Smooth muscle cell (in vitro differentiated cells): ENCODE measurements at regions not wholly inside any gene's neighbourhood (a gene's known extent, or its start where the extent isn't known, plus 50 kb on each side); places are given as distances from the start of the nearest gene placed in this dataset.

Experiments used
- DNase-seq: peaks from one replicate; lab custom pipeline; 2025; ENCODE audit not compliant: unreplicated experiment; lab: John Stamatoyannopoulos, UW
- H2AFZ ChIP-seq: fragments of 200-600 bp; sonication (generic); 2 replicates; pipeline ENCODE4 v1.6.0; 2016; ENCODE audit warnings: antibody characterized with exemption, low read depth, mild to moderate bottlenecking
- H3F3A ChIP-seq: fragments of 200-600 bp; sonication (generic); 2 replicates; pipeline ENCODE4 v1.6.0; 2017; ENCODE audit warnings: antibody characterized with exemption, low read depth
- H3K27ac ChIP-seq: fragments of 200-600 bp; sonication (generic); 2 replicates; pipeline ENCODE4 v1.5.1; 2016; ENCODE audit warnings: low read depth, mild to moderate bottlenecking
- H3K27me3 ChIP-seq: fragments of 200-600 bp; sonication (generic); 2 replicates; pipeline ENCODE4 v1.6.1; 2016; ENCODE audit warnings: low read depth, mild to moderate bottlenecking
- H3K36me3 ChIP-seq: fragments of 200-600 bp; sonication (generic); 2 replicates; pipeline ENCODE4 v1.5.1; 2016; ENCODE audit warnings: low read depth
- H3K4me1 ChIP-seq: fragments of 200-600 bp; sonication (generic); 2 replicates; pipeline ENCODE4 v1.5.1; 2016; ENCODE audit warnings: low read depth
- H3K4me2 ChIP-seq: fragments of 200-600 bp; sonication (generic); 2 replicates; pipeline ENCODE4 v1.6.0; 2016; ENCODE audit warnings: mild to moderate bottlenecking
- H3K4me3 ChIP-seq: fragments of 200-600 bp; sonication (generic); 2 replicates; pipeline ENCODE4 v1.5.1; 2016; ENCODE audit warnings: mild to moderate bottlenecking
- H3K79me2 ChIP-seq: fragments of 200-600 bp; sonication (generic); 2 replicates; pipeline ENCODE4 v1.6.0; 2016; ENCODE audit warnings: low read depth, mild to moderate bottlenecking
- H3K9ac ChIP-seq: fragments of 200-600 bp; sonication (generic); 2 replicates; pipeline ENCODE4 v1.6.0; 2016; ENCODE audit warnings: low read depth
- H3K9me3 ChIP-seq: fragments of 200-600 bp; sonication (generic); replicated peaks from 2 replicates; pipeline ENCODE4 v1.5.1; 2016; ENCODE audit warnings: low read depth
- H4K20me1 ChIP-seq: fragments of 200-600 bp; sonication (generic); 2 replicates; pipeline ENCODE4 v1.6.0; 2016; ENCODE audit warnings: low read depth
- CTCF ChIP-seq: fragments of 200-600 bp; sonication (generic); IDR thresholded peaks from 2 replicates; pipeline ENCODE4 v1.5.1; 2017; ENCODE audit warnings: borderline replicate concordance, mild to moderate bottlenecking, antibody characterized with exemption; ENCODE audit not compliant: insufficient read depth, poor library complexity, severe bottlenecking
- WGBS: methylation state at CpG from one replicate; pipeline ENCODE4 v1.1.7; 2016; ENCODE audit warnings: low lambda C conversion rate; 5-methylcytosine and 5-hydroxymethylcytosine counted together

- Histone ChIP-seq H3K27ac (no peak overlapping the region), H3K27me3 (no peaks in the 10 kb centered on the region), H3K4me3 (no peak overlapping the region), H3K9ac (no peak overlapping the region), H4K20me1 (no peaks in the 10 kb centered on the region), H3K4me2 (no peak overlapping the region), H3K36me3 (no peaks in the 10 kb centered on the region), H2AFZ (no peak overlapping the region), H3K79me2 (no peaks in the 10 kb centered on the region), H3K4me1 (no peaks in the 10 kb centered on the region), H3K9me3 (no peaks in the 10 kb centered on the region), H3F3A (no peaks in the 10 kb centered on the region)
- DNase-seq, result no peak
- no peak for TF ChIP-seq CTCF
- 64% methylated on average over 2 of the region's 2 CpGs for WGBS
Measured at GRCh38 chr12:93186621-93187020, 191.1 kb upstream of the NUDT4 start.

- no peaks in the 10 kb centered on the region for H4K20me1 ChIP-seq
- H3K9ac ChIP-seq, result no peak overlapping the region
- H3K79me2 ChIP-seq, result no peaks in the 10 kb centered on the region
- H3K4me1 ChIP-seq, result no peaks in the 10 kb centered on the region
- H3K36me3 ChIP-seq, result no peaks in the 10 kb centered on the region
- no peak overlapping the region for H3K4me3 ChIP-seq
- H2AFZ ChIP-seq, result no peak overlapping the region
- TF ChIP-seq CTCF, result no peak
- WGBS, result 83% methylated on average over 2 of the region's 2 CpGs
- no peak for DNase-seq
- H3F3A ChIP-seq, result no peaks in the 10 kb centered on the region
- H3K9me3 ChIP-seq, result no peaks in the 10 kb centered on the region
- H3K27ac ChIP-seq, result no peak overlapping the region
- no peak overlapping the region for H3K4me2 ChIP-seq
- no peaks in the 10 kb centered on the region for H3K27me3 ChIP-seq
Measured at GRCh38 chr12:93191423-93191822, 186.3 kb upstream of the NUDT4 start.

GRCh38 chr12:93191956-93192355, 185.8 kb upstream of the NUDT4 start:
- Histone ChIP-seq H3K27ac (no peak overlapping the region), H3K36me3 (no peaks in the 10 kb centered on the region), H4K20me1 (no peaks in the 10 kb centered on the region), H3K4me2 (no peak overlapping the region), H3K27me3 (no peaks in the 10 kb centered on the region), H3K9me3 (no peaks in the 10 kb centered on the region), H3F3A (no peaks in the 10 kb centered on the region), H3K4me3 (no peak overlapping the region), H3K79me2 (no peaks in the 10 kb centered on the region), H3K4me1 (no peaks in the 10 kb centered on the region), H3K9ac (no peak overlapping the region), H2AFZ (no peak overlapping the region)
- 91% methylated on average over 8 of the region's 8 CpGs for WGBS
- no peak for DNase-seq
- no peak for TF ChIP-seq CTCF

- Histone ChIP-seq H3F3A (peaks cover 5% of the 10 kb centered on the region), H3K36me3 (no peaks in the 10 kb centered on the region), H3K27ac (no peak overlapping the region), H4K20me1 (no peaks in the 10 kb centered on the region), H3K9me3 (no peaks in the 10 kb centered on the region), H3K4me2 (no peak overlapping the region), H3K9ac (no peak overlapping the region), H2AFZ (no peak overlapping the region), H3K79me2 (no peaks in the 10 kb centered on the region), H3K4me3 (no peak overlapping the region), H3K27me3 (no peaks in the 10 kb centered on the region), H3K4me1 (no peaks in the 10 kb centered on the region)
- WGBS, result 100% methylated on average over 1 of the region's 1 CpG
- TF ChIP-seq CTCF, result no peak
- no peak for DNase-seq
Measured at GRCh38 chr12:93192878-93193277, 184.8 kb upstream of the NUDT4 start.
